ENCODE measurements at regions not wholly inside any gene's neighbourhood (a gene's known extent, or its start where the extent isn't known, plus 50 kb on each side); places are given as distances from the start of the nearest gene placed in this dataset.

DNA sequence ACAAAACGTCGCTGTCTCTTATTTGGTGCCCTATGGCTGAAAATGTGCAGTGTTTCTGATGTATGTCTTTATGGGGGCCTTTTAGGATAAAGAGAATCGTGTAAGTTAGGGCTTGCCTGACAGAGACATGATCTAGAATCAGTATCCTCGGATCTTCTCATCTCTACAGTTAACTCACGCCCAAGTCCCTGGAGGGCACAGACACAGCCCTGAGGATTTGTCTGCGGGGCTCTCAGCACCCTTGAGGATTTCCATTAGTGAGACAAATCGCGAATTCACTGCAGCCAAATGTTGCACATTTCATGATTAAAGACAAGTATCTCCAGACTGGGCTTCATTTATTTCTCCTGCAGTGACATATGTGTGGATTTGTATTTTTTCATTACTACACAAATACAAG lies 552.7 kb downstream of the C6orf118 start:
- no peaks in the 10 kb centered on the region for H4K20me1 ChIP-seq (ENCODE audit: insufficient read depth, low read length)
- intact Hi-C loops (cut with micrococcal nuclease; ENCODE audit: unreplicated experiment) = no loop called here
- DNase-seq (ENCODE audit: low spot score) (no peak), FAIRE-seq (no peak), ATAC-seq (no peak)
- H3K27ac ChIP-seq (ENCODE audit: extremely low read length, insufficient read depth, low read length) = no peak overlapping the region
- BruUV-seq (replicated peaks) = no TSS peak
- no peak overlapping the region for H3K4me2 ChIP-seq (ENCODE audit: low read depth, low read length)
- H3K4me3 ChIP-seq (replicated peaks in 1 of 3; ENCODE audit: insufficient read depth in 1 of 3, low read depth in 2 of 3, low read length in 3 of 3) = no peak overlapping the region
- no peaks in the 10 kb centered on the region for H3K4me1 ChIP-seq (ENCODE audit: insufficient read depth, low read length)
- ChIA-PET CTCF (ENCODE audit: low intra/inter-chr PET ratio, low total read pairs) (no interaction called here), POLR2A (no interaction called here)
- no peaks in the 10 kb centered on the region for H3K27me3 ChIP-seq (ENCODE audit: control insufficient read depth in 1 of 2, insufficient read depth in 2 of 2, low read length in 2 of 2)
- no peaks in the 10 kb centered on the region for H3K36me3 ChIP-seq (replicated peaks in 1 of 2; ENCODE audit: control insufficient read depth in 1 of 2, insufficient read depth in 2 of 2, low read length in 2 of 2)
- no peak overlapping the region for H2AFZ ChIP-seq (ENCODE audit: low read length)
- no peaks in the 10 kb centered on the region for H3K79me2 ChIP-seq (ENCODE audit: insufficient read depth, low read length)
- TF ChIP-seq ZSCAN25 (CRISPR knock-in tag; IDR thresholded peaks at IDR 0.05) = no peak
- TF ChIP-seq MTA3 (CRISPR knock-in tag; IDR thresholded peaks at IDR 0.05) = no peak
- TF ChIP-seq, protein P1, sequence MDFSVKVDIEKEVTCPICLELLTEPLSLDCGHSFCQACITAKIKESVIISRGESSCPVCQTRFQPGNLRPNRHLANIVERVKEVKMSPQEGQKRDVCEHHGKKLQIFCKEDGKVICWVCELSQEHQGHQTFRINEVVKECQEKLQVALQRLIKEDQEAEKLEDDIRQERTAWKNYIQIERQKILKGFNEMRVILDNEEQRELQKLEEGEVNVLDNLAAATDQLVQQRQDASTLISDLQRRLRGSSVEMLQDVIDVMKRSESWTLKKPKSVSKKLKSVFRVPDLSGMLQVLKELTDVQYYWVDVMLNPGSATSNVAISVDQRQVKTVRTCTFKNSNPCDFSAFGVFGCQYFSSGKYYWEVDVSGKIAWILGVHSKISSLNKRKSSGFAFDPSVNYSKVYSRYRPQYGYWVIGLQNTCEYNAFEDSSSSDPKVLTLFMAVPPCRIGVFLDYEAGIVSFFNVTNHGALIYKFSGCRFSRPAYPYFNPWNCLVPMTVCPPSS (IDR thresholded peaks at IDR 0.05) = no peak
- TF ChIP-seq ZNF816 (CRISPR knock-in tag; IDR thresholded peaks at IDR 0.05; ENCODE audit: borderline replicate concordance) = no peak
- no peak for TF ChIP-seq ZNF230 (CRISPR knock-in tag; IDR thresholded peaks at IDR 0.05)
- TF ChIP-seq ZNF30 (CRISPR knock-in tag; IDR thresholded peaks at IDR 0.05) = no peak
- TF ChIP-seq ZNF777 (CRISPR knock-in tag; IDR thresholded peaks at IDR 0.05) = no peak
- TF ChIP-seq, protein P2, sequence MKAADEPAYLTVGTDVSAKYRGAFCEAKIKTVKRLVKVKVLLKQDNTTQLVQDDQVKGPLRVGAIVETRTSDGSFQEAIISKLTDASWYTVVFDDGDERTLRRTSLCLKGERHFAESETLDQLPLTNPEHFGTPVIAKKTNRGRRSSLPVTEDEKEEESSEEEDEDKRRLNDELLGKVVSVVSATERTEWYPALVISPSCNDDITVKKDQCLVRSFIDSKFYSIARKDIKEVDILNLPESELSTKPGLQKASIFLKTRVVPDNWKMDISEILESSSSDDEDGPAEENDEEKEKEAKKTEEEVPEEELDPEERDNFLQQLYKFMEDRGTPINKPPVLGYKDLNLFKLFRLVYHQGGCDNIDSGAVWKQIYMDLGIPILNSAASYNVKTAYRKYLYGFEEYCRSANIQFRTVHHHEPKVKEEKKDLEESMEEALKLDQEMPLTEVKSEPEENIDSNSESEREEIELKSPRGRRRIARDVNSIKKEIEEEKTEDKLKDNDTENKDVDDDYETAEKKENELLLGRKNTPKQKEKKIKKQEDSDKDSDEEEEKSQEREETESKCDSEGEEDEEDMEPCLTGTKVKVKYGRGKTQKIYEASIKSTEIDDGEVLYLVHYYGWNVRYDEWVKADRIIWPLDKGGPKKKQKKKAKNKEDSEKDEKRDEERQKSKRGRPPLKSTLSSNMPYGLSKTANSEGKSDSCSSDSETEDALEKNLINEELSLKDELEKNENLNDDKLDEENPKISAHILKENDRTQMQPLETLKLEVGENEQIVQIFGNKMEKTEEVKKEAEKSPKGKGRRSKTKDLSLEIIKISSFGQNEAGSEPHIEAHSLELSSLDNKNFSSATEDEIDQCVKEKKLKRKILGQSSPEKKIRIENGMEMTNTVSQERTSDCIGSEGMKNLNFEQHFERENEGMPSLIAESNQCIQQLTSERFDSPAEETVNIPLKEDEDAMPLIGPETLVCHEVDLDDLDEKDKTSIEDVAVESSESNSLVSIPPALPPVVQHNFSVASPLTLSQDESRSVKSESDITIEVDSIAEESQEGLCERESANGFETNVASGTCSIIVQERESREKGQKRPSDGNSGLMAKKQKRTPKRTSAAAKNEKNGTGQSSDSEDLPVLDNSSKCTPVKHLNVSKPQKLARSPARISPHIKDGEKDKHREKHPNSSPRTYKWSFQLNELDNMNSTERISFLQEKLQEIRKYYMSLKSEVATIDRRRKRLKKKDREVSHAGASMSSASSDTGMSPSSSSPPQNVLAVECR (CRISPR knock-in tag; IDR thresholded peaks at IDR 0.05; ENCODE audit: borderline replicate concordance) = no peak
- TF ChIP-seq MIXL1 (CRISPR knock-in tag; IDR thresholded peaks at IDR 0.05) = no peak
- no peak for TF ChIP-seq PHF20 (CRISPR knock-in tag; IDR thresholded peaks at IDR 0.05)
- TF ChIP-seq ZNF75D (CRISPR knock-in tag; IDR thresholded peaks at IDR 0.05; ENCODE audit: borderline replicate concordance) = no peak
- no peak for TF ChIP-seq CC2D1A (CRISPR knock-in tag; IDR thresholded peaks at IDR 0.05)
- TF ChIP-seq REPIN1 (CRISPR knock-in tag; IDR thresholded peaks at IDR 0.05; ENCODE audit: borderline replicate concordance, low read depth) = no peak
- no peak for TF ChIP-seq ZNF562 (CRISPR knock-in tag; IDR thresholded peaks at IDR 0.05; ENCODE audit: borderline replicate concordance)
- no peak for TF ChIP-seq ZFX (CRISPR knock-in tag; IDR thresholded peaks at IDR 0.05; ENCODE audit: low read depth)
- no peak for TF ChIP-seq ZNF670 (CRISPR knock-in tag; IDR thresholded peaks at IDR 0.05; ENCODE audit: borderline replicate concordance)
- TF ChIP-seq, protein P3, sequence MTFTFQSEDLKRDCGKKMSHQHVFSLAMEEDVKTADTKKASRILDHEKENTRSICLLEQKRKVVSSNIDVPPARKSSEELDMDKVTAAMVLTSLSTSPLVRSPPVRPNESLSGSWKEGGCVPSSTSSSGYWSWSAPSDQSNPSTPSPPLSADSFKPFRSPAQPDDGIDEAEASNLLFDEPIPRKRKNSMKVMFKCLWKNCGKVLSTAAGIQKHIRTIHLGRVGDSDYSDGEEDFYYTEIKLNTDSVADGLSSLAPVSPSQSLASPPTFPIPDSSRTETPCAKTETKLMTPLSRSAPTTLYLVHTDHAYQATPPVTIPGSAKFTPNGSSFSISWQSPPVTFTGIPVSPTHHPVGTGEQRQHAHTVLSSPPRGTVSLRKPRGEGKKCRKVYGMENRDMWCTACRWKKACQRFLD (CRISPR knock-in tag; IDR thresholded peaks at IDR 0.05; ENCODE audit: borderline replicate concordance) = no peak
- no peak for TF ChIP-seq ISL2 (CRISPR knock-in tag; IDR thresholded peaks at IDR 0.05)
- peaks cover 94% of the 10 kb centered on the region for H3K9me3 ChIP-seq (ENCODE audit: low read length)
- no peak overlapping the region for H3K9ac ChIP-seq (ENCODE audit: insufficient read depth, low read depth, low read length)
- 2% methylated on average over 8 of the region's 8 CpGs for whole genome bisulfite sequencing (ENCODE audit: low lambda C conversion rate)
- in situ Hi-C loops (cut with HindIII; ENCODE audit: extremely low pct_ligation_motif_present, low pct_unique_long_range_greater_than_20kb) = no loop called here

All from HepG2 (cell line).